GM21786 (cell line): ENCODE measurements at regions not wholly inside any gene's neighbourhood (a gene's known extent, or its start where the extent isn't known, plus 50 kb on each side); places are given as distances from the start of the nearest gene placed in this dataset.
"Not testable (repeated sequence)": the region's sequence is repeated elsewhere in the genome, so short reads cannot be mapped to it uniquely, and the experiment has no call there.

Source experiments
- ATAC-seq: cut with Tn5 transposase; IDR thresholded peaks from one replicate; pipeline ENCODE4 v1.9.1; 2021; ENCODE audit not compliant: unreplicated experiment

DNA sequence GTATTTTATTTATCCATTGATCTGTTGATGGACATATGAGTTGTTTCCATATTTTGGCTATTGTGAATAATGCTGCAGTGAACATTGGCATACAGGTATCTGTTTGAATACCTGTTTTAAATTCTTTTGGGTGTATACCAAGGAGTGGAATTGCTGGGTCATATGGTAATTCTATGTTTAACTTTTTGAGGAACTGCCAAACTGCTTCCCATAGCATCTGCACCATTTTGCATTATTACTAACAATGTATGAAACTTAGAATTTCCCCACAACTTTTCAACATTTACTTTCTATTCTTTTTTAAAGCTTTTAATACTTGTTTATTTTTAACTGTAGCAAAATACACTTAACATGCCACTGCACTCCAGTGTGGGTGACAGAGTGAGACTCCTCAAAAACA, 57.0 kb upstream of the MSN start:
- no peak for ATAC-seq

DNA sequence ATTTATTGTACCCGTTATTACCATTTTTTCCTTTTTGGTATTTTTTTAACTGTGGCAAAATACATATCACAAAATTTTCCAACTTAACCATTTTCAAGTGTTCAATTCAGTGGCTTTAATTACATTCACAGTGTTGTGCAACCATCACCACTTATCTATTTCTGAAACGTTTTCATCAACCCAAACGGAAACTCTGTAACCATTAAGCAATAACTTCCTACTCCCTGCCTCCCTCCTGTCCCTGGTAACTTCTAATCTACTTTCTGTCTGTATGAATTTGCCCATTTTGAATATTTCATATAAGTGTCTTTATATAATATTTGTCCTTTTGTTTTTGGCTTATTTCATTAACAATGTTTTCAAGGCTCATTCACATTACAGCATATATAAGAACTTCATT, 57.4 kb upstream of the MSN start:
- no peak for ATAC-seq

- no peak for ATAC-seq
These were observed 58.2 kb upstream of the MSN start for GRCh38 chrX:65609237-65609636.

GRCh38 chrX:65608026-65608425, 59.4 kb upstream of the MSN start:
- no peak for ATAC-seq

DNA sequence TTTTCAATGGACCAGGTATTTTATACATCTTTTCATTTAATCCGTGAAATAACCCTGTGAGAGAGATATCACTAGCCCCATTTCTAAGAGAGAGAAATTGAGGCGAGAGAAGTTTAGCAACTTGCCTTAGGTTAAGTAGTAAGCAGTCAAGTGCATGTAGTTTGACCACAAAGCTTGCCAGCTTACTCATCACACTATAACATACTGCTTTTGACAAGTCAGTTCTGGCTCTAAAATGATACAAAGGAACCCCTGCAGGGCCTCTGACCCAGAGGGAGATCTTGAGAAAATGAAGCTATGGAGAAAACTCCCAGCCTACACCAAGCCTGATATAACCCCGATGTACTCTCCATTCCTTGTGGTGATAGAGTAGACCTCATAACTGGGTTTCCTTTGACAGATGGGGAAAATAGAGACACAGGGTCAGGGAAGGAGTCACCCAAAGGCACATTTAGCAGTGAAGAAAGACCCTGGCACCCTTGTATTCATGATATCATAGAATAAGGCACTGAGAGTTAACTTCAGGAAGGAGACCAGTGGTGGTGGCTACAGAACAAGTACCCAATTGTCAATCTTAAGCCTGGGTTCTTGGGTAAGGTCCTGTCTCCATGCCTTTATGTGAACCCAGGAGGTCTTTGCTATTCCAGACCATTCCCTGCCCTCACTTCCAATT, 60.2 kb upstream of the MSN start:
- peak; percentile 64 for ATAC-seq

GRCh38 chrX:65602221-65602560, 65.3 kb upstream of the MSN start:
- ATAC-seq, result no peak

- ATAC-seq, result peak; percentile 61
These were observed 65.8 kb upstream of the MSN start for GRCh38 chrX:65601530-65602220.

DNA sequence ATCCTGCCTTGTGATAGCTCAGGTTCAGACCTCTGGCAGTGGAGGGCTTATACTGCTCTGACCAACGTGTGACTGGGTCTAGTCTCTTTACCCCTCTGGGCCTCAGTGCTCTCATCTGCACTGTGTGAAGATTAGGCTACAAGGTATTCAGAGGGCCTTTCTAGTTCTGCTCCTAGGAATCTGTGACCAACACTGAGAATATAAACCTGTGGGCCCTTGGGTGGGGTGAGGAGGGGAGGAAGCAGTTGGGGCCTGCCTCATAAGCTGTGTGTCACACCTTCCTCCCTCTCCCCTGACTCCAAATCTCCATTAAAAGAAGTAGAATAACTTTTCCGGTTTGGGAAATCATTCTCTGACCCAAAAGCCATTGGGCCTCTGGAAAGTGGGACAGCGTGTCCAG, 66.3 kb upstream of the MSN start:
- ATAC-seq, result no peak

DNA sequence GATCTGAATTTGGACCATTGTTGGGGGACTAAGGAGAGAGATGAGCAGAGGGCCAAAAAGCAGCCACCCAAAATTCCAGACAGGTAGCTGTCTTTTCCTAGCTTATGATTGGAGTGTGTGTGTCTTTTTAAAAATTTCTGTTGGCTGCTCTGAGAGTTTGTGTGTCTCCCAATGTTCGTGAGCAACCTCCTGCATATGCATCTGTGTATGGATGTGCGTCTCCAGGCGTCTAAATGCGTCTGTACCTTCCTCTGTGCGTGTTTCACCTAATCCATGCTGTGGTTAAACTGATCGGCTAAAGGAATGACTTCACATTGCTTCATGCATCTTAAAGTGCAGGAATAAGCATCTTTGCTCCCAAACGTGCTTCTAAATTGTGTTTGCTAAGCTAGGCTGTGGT, 65.5 kb upstream of the LAS1L start:
- no peak for ATAC-seq

DNA sequence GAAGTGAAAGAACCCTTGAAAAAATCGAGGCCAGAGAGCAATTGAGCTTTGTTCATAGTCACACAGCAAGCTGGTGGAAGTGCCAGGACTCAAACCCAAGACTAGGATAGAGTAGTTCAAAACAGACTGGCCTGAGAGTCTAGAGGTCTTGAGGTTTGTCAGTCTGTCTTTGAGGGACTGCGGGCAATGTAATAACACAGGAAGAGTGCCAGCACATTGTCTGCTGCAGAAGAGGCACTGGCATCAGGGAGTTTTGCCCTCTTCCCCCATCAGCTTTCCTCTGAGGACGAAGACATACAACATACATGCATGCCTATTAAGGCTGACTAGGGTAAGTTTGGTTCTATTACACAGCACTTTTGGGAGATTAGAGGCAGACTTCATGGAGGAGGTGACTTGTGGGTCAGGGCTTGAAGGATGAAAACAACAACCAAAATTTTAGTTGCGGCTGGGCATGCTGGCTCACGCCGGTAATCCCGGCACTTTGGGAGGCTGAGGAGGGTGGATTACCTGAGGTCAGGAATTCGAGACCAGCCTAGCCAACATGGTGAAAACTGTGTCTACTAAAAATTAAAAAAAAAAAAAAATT, 64.1 kb upstream of the LAS1L start:
- no peak for ATAC-seq

GRCh38 chrX:65596270-65597034, 61.9 kb upstream of the LAS1L start:
- peak; percentile 58 for ATAC-seq

DNA sequence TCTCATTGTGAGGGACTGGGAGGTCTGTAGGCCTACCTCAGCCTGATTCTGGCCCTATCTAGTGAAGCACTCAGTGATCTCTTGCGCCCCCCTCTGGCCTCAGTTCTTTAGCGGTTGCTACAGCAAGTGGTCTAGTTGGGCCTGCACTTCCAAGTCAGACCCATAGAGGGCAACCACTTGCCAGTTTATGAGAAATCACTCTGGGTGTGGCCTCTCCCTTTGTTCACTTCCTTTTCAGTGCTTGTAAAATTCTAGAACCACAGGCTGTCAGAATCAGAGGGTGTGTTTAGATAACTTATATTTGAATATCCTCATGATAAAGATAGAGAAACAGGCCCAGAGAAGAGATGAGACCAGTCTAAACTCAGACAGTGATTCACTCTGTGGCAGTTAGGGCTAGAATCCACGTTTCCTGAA, 60.9 kb upstream of the LAS1L start:
- peak; percentile 76 for ATAC-seq

DNA sequence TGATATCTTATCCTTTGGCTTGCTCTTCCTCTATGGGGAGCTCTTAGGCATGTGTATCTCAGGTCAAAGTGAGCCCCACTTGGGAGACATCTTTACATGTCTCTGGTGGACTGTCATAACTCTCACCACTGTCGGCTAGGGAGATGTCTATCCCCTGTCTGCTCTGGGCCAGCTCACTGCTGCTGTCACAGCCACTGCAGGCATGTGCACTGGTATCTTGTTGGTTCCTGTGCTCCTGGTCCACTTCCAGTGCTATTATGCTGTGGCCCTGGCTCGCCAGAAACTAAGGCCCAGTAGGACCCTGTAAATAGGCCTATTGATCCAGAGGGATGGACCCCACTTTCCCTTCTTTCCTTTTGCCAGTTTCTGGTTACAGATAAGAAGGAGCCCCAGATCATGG, 56.6 kb upstream of the LAS1L start:
- no peak for ATAC-seq

- ATAC-seq, result no peak
These were observed 54.7 kb upstream of the LAS1L start for GRCh38 chrX:65589304-65589703.

- no peak for ATAC-seq
These were observed 54.2 kb upstream of the LAS1L start for GRCh38 chrX:65588795-65589194.

DNA sequence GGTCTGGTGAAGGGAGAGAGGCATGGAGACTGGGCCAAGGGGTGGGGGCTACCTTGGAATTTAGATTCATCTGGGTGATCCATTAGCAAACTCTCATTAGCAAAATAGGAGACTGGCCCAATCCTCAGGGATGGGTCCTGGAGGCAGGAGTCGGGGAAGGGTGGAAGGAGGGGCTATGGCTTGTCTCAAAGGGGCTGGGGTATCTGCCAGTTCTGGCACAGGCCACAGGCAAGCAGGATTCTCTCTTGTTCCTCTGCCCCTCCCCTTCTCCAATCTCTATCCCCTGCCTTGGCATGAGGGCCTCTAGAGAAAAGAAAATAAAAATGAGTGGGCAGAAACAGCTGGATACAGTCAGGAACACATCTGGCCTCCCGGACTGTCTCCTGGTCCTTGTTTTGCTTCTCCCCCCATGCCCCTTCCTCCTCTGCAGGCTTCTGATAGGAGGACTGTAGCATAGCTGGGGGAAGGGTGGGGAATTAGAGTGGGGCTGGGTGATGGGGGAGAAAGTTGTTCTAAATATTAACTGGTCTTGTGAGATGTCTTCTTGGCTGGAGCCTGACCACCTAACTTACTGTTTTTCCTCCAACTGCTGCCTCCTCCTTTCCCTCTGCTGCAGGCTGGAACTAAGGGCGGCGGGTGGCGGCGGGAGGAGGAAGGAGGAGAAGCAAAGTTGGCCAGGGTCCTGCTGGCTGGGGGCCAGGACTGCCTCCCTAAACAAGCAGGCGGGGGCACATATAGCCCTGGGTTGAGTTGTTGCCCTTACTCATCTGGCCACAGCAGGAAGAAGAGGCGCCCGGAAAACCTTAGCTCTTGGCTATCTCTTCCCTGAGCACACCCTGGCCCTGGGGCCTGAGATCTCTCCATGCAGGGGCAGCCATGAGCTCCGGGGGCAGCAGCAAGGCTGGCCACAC, 53.3 kb upstream of the LAS1L start:
- no peak for ATAC-seq

GRCh38 chrX:65586491-65586890, 51.9 kb upstream of the LAS1L start:
- no peak for ATAC-seq

- not testable (repeated sequence) for ATAC-seq
These were observed 50.6 kb upstream of the LAS1L start for GRCh38 chrX:65585226-65585625.
